Posterior vena cava (tissue), 2 donors: ENCODE measurements at regions not wholly inside any gene's neighbourhood (a gene's known extent, or its start where the extent isn't known, plus 50 kb on each side); places are given as distances from the start of the nearest gene placed in this dataset.

ENCODE experiments used
- DNase-seq: peaks from one replicate; pipeline ENCODE4 v3.0.0-alpha.2; 2020; ENCODE audit warnings: low spot score
- intact Hi-C, 2 donors: fragments of 100-400 bp; cut with DNase I; formaldehyde crosslinking; loops; one replicate each; pipeline versions ENCODE4 v1.14.1 to v1.14.2; 2022 to 2023
- donor health status: DM: yes; HTN: yes; CAD: no.
- donor health status: DM: yes; HTN: yes; CAD: no.

DNA sequence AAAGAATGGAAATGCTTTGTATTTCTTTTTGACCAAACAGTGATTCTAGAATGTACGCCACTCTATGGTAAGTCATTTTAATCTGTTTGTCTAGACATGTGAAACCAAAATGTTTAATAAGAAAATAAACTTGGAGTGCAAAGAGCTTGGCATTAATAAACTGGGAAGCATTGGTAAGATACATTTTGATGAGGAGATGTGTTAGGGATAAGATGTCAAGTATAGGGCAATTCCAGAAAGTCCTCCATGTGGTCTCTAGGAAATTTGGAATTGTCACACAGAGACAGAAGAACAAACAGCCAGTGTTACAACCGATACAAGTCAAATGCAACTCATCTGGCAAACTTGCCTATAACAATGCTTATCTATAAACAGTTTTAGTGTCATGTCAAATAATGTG is 410.7 kb upstream of the SEMA3A start:
- intact Hi-C loops: no loop called here
- no peak for DNase-seq

DNA sequence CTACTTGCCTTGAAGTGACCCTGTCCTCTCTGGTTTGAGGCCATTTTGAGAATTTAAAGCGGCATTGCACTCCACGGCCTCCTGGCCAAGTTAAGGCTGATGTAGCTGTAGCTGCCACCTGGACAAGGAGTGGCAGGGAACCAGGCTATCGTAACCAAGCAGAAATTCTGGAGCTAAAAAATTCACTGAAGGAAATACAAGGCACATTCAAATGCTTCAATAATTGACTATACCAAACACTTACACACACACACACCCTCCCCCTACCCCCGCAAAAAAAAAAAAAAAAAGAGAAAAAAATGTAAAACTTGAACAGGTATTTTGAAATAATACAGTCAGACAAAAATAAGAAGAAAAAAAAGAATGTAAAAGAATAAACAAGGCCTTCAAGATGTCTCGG is 409.0 kb upstream of the SEMA3A start:
- intact Hi-C loops: no loop called here
- no peak for DNase-seq

DNA sequence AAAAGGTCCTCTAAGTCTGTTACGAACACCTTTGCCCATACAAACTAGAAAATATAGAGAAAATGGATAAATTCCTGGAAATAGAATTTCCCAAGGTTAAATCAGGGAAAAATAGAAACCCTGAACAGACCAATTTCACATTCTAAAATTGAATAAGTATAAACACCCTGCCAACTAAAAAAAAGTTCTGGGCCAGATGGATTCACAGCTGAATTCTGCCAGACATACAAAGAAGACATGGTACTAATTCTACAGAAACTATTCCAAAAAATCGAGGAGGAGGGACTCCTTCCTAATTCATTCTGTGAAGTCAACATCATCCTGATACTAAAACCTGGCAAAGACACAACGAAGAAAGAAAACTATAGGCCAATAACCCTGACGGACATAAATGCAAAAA is 400.4 kb upstream of the SEMA3A start:
- intact Hi-C loops: no loop called here

DNA sequence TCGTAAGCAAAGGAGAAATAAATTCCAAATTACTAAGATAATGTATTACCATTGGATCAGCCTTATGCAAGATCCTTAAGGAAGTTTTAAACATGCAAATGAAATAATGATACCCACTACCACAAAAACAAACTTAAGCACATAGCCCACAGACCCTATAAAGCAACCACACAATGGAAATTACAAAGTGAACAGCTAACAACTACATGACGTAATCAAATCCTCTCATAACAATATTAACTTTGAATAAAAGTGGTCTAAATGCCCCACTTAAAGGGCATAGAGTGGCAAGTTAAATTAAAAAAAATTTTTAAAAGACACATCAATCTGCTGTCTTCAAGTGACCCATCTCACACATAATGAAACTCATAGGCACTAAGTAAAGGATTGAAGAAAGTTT is 397.3 kb upstream of the SEMA3A start:
- intact Hi-C loops: no loop called here
- no peak for DNase-seq

More for the DNA sequence above, 400.4 kb upstream of the SEMA3A start:
- no peak for DNase-seq

DNA sequence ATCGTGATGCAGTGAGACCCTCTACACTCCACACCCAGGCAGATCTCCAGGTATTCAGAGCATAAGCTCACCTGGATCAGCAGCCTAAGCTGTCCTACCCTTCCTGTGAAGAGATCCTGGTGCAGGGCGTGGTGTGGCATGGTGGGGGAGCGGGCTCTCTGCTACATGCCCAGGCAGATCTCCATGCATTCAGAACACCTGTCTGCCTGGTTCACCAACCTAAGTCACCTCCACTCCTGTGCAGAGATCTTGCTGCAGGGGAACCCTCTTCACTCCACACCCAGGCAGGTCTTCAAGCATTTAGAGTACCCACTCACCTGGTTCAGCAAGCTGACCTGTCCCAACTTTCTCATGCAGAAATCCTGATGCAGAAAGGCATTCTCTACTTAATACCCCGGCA is 394.4 kb upstream of the SEMA3A start:
- intact Hi-C loops: no loop called here
- no peak for DNase-seq

DNA sequence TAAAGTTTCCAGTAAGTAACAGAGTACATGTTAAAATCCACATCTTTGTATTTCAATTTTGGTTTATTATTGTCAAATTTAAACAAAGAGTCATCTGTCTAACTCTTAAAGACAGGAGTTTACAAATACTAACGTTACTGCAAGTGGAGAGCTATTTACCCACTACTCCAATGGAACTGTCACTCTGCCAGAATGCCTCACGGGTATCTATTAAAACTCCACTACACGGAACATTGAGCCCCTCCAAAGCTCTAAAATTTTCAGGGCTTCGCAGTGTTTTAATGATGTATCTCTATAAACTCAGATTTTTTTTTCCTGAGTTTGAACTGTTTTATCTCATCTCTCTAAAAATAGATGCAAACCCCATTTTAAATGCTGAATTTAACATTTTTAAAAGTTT is 388.7 kb upstream of the SEMA3A start:
- no peak for DNase-seq
- intact Hi-C loops: no loop called here

DNA sequence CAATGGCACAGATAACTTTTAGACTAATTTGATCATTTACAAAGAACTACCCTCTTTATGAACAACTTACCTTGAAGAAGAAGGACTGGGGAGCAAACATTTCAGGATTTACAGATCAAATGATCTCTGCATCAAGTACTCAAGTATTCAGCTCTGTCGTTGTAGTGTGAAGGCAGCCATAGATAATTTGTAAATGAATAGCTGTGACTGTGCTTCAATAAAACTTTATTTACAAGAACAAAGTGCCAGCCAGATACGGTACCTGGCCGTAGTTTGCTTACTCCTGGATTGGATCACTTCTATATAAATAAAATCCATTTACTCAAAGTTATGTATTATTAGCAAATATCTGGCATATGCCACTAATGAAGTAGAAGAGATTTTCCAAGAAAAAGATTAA is 388.2 kb upstream of the SEMA3A start:
- DNase-seq: no peak
- intact Hi-C loops: no loop called here

DNA sequence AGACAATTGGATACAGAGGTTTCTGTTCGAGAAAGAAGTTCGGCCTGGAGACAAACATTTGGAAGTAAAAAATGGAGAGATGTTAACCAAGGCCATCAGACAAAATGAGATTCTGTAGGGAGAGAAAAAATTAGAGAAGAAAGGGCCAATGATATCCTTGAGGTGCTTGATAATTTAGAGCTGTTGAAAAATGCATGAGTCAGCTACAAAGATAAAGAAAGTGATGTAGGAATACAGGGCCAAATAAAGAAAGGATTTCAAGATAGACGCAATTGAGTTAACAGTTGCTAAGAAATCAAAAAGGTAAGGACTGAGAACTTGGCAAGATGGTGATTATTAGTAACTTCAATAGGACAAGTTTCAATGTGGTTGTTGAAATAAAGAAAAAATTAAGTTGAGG is 384.2 kb upstream of the SEMA3A start:
- intact Hi-C loops: no loop called here
- no peak for DNase-seq

DNA sequence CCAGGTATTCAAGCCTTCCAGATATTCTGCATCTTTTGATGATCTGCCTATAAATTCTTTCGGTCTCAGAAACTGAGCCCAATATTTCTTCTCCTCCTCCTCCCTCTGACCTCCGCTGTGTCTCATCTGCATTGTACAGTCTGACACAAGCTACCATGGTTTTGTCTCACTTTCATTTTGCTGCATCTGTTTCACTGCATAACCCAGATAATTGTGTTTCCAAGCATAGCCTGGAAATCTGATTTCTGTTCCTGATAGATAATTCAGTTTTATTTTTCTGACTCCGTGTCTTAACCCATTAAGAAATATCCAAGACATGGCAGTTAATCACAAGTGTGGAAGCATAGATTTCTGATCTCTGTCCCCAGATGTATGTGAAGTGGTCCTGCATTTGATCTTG is 374.2 kb upstream of the SEMA3A start:
- intact Hi-C loops: no loop called here
- no peak for DNase-seq

DNA sequence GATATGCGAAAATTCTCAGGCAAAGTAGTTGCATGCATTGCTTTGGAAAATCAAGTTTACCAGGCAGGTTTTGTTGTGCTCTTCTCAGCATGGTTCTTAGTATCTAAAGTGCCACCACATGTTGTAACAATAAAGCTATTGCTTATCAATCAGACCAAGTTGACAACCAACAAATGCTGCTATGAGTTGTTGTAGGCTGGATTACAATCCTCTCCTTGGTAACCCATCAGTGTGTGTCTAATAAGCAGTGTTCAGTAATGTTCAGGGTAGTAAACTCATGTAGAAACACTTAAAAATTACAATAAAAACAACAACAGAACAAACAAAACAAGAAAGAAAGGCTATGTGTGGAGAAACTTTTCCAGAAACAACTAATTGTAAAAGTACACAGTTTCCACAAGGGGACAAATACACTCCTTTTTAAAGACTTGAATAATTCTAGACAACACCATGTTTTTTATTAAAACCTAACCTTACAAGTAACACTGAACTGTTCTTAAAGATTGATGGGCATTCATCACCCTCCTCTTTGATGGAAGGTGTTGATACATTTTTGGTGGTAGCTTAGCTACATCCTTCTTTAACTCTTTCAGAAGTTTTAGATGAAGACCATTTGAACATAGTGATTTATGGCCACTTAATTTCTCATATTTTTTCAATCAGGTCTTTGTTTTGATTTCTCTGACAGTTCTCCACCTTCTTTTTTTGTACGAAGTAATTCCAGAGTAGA is 370.9 kb upstream of the SEMA3A start:
- DNase-seq: no peak
- intact Hi-C loops: no loop called here

DNA sequence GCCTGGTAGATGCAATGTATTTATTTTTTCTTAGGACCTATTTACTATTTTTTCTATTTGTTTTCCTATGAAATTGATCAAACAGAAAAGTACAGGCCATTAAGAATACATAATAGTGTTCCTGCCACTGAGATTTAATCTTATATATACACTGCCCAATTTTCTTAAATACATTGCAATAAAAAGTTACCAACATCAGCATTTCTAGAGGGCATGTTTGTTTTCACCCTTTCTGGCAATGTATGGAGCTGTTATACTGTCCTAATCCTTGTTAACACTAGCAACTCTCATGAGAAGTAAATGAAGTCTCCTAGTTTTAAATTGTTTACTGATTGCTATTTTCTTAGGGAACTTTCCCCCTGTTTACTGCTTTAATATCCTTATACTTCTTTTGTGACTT is 359.1 kb upstream of the SEMA3A start:
- intact Hi-C loops: no loop called here
- DNase-seq: no peak

DNA sequence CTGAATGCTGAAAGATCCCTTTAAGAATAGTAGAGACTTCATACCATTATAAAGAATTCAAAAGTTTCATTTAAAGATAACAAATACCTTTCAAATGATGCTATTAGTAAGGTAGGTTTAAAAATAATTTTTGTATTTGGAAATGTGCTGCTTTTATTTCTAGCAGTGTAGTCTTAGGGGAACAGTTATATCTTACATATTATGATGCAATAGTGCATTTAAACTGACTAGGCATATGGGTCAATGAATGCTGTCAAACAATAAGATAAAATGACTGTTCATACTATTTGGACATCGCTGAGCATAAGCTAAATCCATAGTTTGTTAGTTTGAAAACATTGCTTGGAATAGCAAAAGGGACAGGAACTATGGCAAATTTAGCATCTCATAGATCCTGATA is 354.8 kb upstream of the SEMA3A start:
- no peak for DNase-seq
- intact Hi-C loops: no loop called here

DNA sequence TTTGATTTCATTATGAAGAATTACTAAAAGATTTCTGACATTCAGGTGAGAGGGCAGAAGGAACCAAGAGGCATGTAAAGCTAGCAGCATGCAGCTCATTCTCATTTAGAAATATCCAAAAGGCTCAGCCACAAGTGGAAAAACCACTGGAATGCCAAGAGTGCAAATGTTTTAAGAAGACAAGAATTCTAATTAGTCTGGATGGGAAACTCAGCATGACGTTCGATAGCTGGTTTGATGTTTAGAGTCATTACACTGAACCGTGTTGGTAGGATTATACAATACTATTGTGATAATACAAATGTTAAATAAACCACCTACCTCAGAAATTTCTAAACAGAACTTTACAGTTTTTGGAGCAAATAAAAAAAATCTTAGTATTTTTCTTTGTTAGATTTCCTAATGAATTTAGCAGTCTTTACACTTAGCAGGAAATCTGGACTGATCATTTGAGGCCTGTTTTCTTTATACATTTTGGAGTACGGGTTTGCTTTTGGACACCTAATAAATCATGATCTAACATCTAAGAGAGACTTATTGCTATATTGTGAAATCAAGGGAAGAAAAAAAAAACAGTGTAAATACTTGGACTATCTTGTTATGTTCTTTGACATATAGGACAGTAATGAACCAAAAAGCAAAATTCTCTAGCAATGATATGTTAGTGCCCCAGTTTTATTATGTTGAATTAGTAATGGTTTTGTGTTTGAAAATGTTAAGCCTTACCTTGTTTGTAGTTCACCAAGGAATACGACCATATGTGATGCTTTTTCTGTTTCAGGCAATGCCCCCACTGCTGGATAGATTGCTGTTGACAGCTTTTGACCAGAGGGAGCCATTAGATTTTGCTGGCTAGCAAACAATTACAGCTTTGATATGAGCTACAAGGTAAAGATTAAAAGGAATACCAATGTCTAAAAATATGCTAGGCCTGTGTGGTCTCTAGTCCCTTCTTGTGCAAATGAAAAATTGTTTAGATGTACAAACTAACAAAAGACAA is 354.1 kb upstream of the SEMA3A start:
- no peak for DNase-seq
- intact Hi-C loops: no loop called here

DNA sequence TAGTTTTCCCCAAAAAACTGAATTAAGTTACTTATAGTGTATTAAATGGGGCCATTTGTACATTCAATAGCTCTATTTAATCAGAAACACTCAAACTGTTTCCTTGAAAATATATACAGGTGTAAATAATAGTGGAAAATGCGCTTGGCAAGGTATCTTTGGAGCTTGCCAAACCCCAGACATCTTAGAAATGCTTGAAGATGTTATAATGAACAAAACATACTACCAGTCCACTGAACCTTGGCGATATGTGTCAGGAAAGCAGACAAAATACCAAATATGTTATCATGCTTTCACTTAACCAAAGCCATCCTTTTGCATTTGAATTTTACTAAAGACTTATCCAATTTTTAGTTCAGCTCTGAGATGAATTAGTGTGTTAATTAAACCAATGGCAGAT is 352.7 kb upstream of the SEMA3A start:
- DNase-seq: no peak
- intact Hi-C loops: no loop called here

DNA sequence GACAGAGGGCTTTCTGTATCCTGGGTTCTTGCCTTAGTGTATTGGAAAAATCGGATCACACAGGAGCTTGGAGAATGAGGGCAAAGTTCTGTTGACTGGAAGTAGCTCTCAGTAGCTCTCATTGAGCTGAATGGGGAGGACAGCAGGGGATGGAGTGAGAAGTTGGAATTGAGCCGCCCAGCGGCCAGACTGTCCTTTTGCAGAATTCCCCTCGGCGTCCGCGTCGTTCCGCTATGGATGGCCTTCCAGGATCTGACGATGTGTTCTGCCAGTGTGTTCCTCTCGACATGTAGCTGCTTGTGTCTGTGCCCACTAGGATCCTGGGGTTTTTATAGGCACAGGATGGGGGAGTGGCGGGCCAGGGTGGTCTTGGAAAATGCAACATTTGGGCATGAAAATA is 351.8 kb upstream of the SEMA3A start:
- DNase-seq: peak; percentile 49

DNA sequence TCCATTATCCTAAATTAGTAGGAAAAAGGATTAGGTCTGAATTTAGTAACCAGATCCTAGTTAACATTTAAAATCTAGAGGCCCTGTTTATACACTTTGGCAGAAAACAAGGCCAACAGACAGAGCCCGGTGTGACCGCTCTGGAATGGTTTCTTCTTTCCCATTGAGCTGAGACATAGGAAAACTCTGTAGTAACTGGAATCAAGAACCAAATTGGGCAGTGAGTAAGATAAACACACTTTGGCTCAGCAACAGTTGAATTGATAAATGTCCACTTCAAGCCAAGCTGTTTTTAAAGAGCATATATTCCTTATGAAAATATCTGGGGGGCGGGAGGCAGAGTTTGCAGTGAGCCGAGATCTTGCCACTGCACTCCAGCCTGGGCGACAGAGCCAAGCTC is 343.7 kb upstream of the SEMA3A start:
- DNase-seq: no peak

More for the DNA sequence above, 351.8 kb upstream of the SEMA3A start:
- intact Hi-C loops: no loop called here

DNA sequence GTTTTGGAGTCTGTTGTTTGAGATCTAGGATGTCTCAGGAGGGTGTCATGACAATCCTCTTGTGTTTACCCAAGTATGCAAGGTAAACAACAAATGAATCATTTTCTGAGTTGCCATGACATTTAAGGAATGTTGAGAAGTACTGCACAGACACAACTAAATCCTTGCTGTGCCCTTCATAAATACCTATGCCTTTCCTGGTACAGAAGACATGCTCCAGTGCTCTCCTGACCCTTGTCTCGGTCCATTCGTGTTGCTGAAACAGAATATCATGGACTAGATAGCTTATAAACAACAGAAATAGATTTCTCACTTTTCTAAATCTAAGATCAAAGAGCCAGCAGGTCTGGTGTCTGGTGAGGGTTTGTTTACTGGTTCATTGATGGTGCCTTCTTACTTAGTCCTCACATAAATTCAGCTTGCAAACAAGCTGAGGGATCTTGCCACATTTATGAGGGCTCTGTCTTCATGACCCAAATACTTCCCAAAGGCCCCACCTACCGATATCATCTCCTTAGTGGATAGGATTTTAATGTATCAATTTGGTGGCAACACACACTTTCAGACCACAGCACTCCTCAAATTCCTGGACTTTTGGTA is 341.8 kb upstream of the SEMA3A start:
- intact Hi-C loops: no loop called here
- DNase-seq: no peak

More for the DNA sequence above, 343.7 kb upstream of the SEMA3A start:
- intact Hi-C loops: no loop called here

DNA sequence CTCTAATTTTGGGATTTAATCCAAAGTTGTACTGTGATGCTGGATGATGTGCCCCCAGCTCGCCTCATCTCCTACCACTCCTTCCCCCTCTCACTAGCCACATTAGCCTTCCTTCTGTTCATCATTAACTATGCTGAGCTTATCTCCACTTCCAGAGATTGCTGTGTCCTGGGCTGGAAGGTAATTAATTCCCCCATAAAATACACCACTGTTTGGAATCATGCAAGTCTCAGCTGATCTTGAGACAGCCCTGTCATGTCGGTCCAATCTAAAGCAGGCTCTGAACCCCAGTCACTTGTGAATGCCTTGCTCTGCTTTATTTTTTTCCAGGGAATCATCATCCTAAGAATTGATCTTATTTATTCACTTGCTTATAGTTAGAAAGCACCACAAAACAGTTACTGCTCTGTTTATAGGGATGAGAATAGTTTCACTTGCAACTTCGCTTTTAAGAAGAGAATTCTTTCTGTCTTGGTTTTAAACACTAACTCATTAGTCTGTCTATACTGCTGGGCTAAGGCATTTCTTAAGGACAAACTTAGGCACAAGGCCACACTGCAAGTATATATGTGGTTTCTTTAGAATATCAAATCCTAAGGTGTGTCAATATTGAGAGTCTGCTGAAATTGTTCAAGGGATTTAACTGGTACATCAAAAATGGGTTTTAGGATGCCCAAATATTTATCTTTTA is 341.1 kb upstream of the SEMA3A start:
- no peak for DNase-seq
- intact Hi-C loops: no loop called here

DNA sequence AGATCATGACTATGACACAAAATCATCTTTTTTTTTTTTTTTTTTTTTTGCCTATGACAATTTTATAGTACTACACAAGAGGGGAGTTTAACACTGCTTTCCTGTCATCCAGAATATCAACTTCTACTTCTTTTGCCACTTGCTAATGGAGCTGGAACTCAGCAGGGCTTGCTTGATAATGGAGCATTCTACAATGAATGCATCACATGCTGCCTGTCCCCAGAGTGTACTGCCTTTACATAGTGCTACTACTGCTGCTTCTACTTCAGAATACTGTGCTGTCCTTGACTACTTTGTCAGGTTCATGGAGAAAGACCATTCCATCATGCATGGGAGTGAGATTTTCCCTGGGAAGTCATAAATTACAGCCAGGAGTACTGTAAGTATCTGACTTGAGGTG is 338.6 kb upstream of the SEMA3A start:
- no peak for DNase-seq
- intact Hi-C loops: no loop called here

DNA sequence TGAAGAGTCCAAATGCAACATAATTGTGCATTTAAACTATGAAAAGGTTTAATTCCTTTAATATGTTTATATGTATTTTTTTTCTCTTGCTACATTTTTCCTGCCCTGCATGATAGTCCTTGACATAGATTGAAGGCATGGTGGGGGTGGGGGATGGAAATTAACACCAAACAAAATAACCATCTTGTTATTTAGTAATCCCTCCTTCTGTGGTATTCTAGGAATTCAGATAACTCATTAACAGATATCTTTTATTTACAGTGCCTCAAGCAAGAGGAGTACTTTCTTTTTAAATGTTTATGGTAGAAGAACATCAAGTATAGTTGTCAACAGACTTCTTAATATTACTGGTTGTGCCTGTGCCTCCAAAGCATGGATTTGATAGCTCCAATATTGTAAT is 337.6 kb upstream of the SEMA3A start:
- DNase-seq: no peak
- intact Hi-C loops: no loop called here
